Fibroblast of mammary gland (primary cell): ENCODE measurements at regions not wholly inside any gene's neighbourhood (a gene's known extent, or its start where the extent isn't known, plus 50 kb on each side); places are given as distances from the start of the nearest gene placed in this dataset.
"Not testable (repeated sequence)": the region's sequence is repeated elsewhere in the genome, so short reads cannot be mapped to it uniquely, and the experiment has no call there.

ENCODE experiments used
- DNase-seq: peaks from one replicate; pipeline ENCODE4 v3.0.0-alpha.2; 2010; ENCODE audit warnings: low read depth
- H3K4me3 ChIP-seq: 2 replicates; pipeline ENCODE4 v1.5.1; 2011; ENCODE audit warnings: low read depth, mild to moderate bottlenecking, low read length, moderate library complexity; ENCODE audit not compliant: control insufficient read depth
- CTCF ChIP-seq: conservative IDR thresholded peaks from 2 replicates; pipeline ENCODE4 v1.5.1; 2011; ENCODE audit warnings: low read depth, low read length, inconsistent platforms; ENCODE audit not compliant: control insufficient read depth, insufficient read depth

GRCh38 chr1:65020774-65021173, 54.4 kb upstream of the JAK1 start:
- peak; percentile 31 for DNase-seq
- peak; percentile 53 for TF ChIP-seq CTCF
- no peak overlapping the region for H3K4me3 ChIP-seq

GRCh38 chr1:65021795-65022194, 55.4 kb upstream of the JAK1 start:
- TF ChIP-seq CTCF: no peak
- no peak for DNase-seq
- no peak overlapping the region for H3K4me3 ChIP-seq

- no peak overlapping the region for H3K4me3 ChIP-seq
- no peak for TF ChIP-seq CTCF
- DNase-seq: peak; percentile 6
Observed at GRCh38 chr1:65022216-65022615, 55.9 kb upstream of the JAK1 start.

GRCh38 chr1:65025794-65026193, 59.4 kb upstream of the JAK1 start:
- no peak for TF ChIP-seq CTCF
- no peak for DNase-seq
- no peak overlapping the region for H3K4me3 ChIP-seq

- DNase-seq: peak; percentile 46
- H3K4me3 ChIP-seq: no peak overlapping the region
- no peak for TF ChIP-seq CTCF
Observed at GRCh38 chr1:65026235-65026634, 59.9 kb upstream of the JAK1 start.

GRCh38 chr1:65027666-65028358, 61.5 kb upstream of the JAK1 start:
- no peak for TF ChIP-seq CTCF

GRCh38 chr1:65029434-65029833, 63.1 kb upstream of the JAK1 start:
- DNase-seq, H3K4me3 ChIP-seq: not testable (repeated sequence)

More at GRCh38 chr1:65027666-65028358, 61.5 kb upstream of the JAK1 start:
- no peak overlapping the region for H3K4me3 ChIP-seq
- peak; percentile 20 for DNase-seq

- H3K4me3 ChIP-seq, DNase-seq: not testable (repeated sequence)
Observed at GRCh38 chr1:65034879-65035278, 68.5 kb upstream of the JAK1 start.
